H1 (cell line): ENCODE measurements at regions not wholly inside any gene's neighbourhood (a gene's known extent, or its start where the extent isn't known, plus 50 kb on each side); places are given as distances from the start of the nearest gene placed in this dataset.

Experiments
- CTCF ChIA-PET: fragments of 300-600 bp; sonication (Branson Sonifier 250); formaldehyde crosslinking; loops from one replicate; lab custom pipeline; 2021; ENCODE audit not compliant: partially characterized antibody; lab: Charles Lee
- POLR2A ChIA-PET: fragments of 300-600 bp; sonication (Branson Sonifier 250); formaldehyde crosslinking; loops from one replicate; lab custom pipeline; 2021; ENCODE audit warnings: inconsistent platforms; ENCODE audit not compliant: partially characterized antibody; lab: Charles Lee
- DNase-seq, 2 experiments: peaks; one replicate each; pipeline versions ENCODE4 v3.0.0 to v3.0.0-alpha.2; 2010 to 2022; ENCODE audit warnings: low spot score in 2 of 2, low read depth in 1 of 2, mixed read lengths in 1 of 2
- FAIRE-seq: peaks from 2 replicates; lab custom pipeline; 2011; peaks lifted over from hg19 to GRCh38; lab: Jason Lieb, UNC
- H2AFZ ChIP-seq: 2 replicates; pipeline ENCODE4 v1.8.1; 2012; ENCODE audit warnings: low read length, inconsistent platforms
- H2AK5ac ChIP-seq: 2 replicates; pipeline ENCODE4 v1.6.1; 2013; ENCODE audit warnings: low read depth, low read length
- H2BK120ac ChIP-seq: replicated peaks from 2 replicates; pipeline ENCODE3; 2013; ENCODE audit warnings: low read depth, low read length, inconsistent platforms
- H2BK12ac ChIP-seq: 2 replicates; pipeline ENCODE4 v1.6.1; 2013; ENCODE audit warnings: low read depth, low read length
- H2BK15ac ChIP-seq: 2 replicates; pipeline ENCODE4 v1.6.1; 2013; ENCODE audit warnings: low read length
- H2BK20ac ChIP-seq: 2 replicates; pipeline ENCODE4 v1.6.1; 2013; ENCODE audit warnings: low read length
- H2BK5ac ChIP-seq: 2 replicates; pipeline ENCODE4 v1.6.1; 2013; ENCODE audit warnings: low read depth, low read length
- H3K14ac ChIP-seq: 2 replicates; pipeline ENCODE4 v1.6.1; 2013; ENCODE audit warnings: inconsistent platforms; ENCODE audit not compliant: insufficient read length
- H3K18ac ChIP-seq: 2 replicates; pipeline ENCODE4 v1.6.1; 2013; ENCODE audit warnings: low read length; ENCODE audit errors: extremely low read depth
- H3K23ac ChIP-seq: 2 replicates; pipeline ENCODE4 v1.6.1; 2013; ENCODE audit warnings: inconsistent platforms; ENCODE audit not compliant: insufficient read length
- H3K23me2 ChIP-seq: 2 replicates; pipeline ENCODE4 v1.6.1; 2013; ENCODE audit warnings: low read depth, low read length
- H3K27ac ChIP-seq: 2 replicates; pipeline ENCODE4 v1.6.1; 2011; ENCODE audit warnings: low read depth, low read length, inconsistent platforms
- H3K27me3 ChIP-seq, 4 experiments: replicated peaks in 1 of 4; 1 replicate in 1 of 4; 2 replicates in 3 of 4; pipeline versions ENCODE4 v1.6.1 to v1.8.1; 2011 to 2013; ENCODE audit warnings: low read length in 3 of 4, mild to moderate bottlenecking in 3 of 4, inconsistent platforms in 2 of 4, mixed read lengths in 2 of 4, moderate library complexity in 1 of 4; ENCODE audit not compliant: control insufficient read depth in 3 of 4, insufficient read depth in 3 of 4; ENCODE audit errors: extremely low read depth in 1 of 4
- H3K36me3 ChIP-seq, 4 experiments: 2 replicates each; pipeline versions ENCODE4 v1.6.1 to v1.8.1; 2011 to 2013; ENCODE audit warnings: mild to moderate bottlenecking in 4 of 4, low read length in 3 of 4, moderate library complexity in 2 of 4, control low read depth in 1 of 4, inconsistent platforms in 1 of 4; ENCODE audit not compliant: insufficient read depth in 4 of 4, control insufficient read depth in 2 of 4
- H3K4ac ChIP-seq: replicated peaks from 2 replicates; pipeline ENCODE3; 2013; ENCODE audit warnings: low read length, low read depth, mixed read lengths, inconsistent platforms; ENCODE audit not compliant: insufficient read length
- H3K4me1 ChIP-seq, 4 experiments: replicated peaks in 1 of 4; 1 replicate in 1 of 4; 2 replicates in 3 of 4; pipeline versions ENCODE4 v1.6.1 to v1.8.1; 2011 to 2013; ENCODE audit warnings: low read length in 3 of 4, inconsistent platforms in 2 of 4, mixed read lengths in 1 of 4; ENCODE audit not compliant: insufficient read depth in 4 of 4, control insufficient read depth in 3 of 4
- H3K4me2 ChIP-seq, 2 experiments: 2 replicates each; pipeline versions ENCODE4 v1.6.1 to v1.8.1; 2011 to 2013; ENCODE audit warnings: low read depth in 2 of 2, low read length in 2 of 2, control low read depth in 1 of 2, inconsistent platforms in 1 of 2, mild to moderate bottlenecking in 1 of 2; ENCODE audit not compliant: insufficient read depth in 1 of 2
- H3K4me3 ChIP-seq, 4 experiments: fragments of 200-600, 300-600 bp in 1 of 4; sonication (generic), shearing (Covaris generic), sonication (Bioruptor Twin) in 1 of 4; 2 replicates each; pipeline versions ENCODE4 v1.5.1 to v1.8.1; 2011 to 2016; ENCODE audit warnings: low read length in 4 of 4, low read depth in 3 of 4, control low read depth in 2 of 4, inconsistent platforms in 2 of 4, mild to moderate bottlenecking in 2 of 4, mixed read lengths in 1 of 4, moderate library complexity in 1 of 4; ENCODE audit not compliant: insufficient read depth in 2 of 4; ENCODE audit errors: extremely low read depth in 1 of 4
- H3K56ac ChIP-seq: replicated peaks from 2 replicates; pipeline ENCODE3; 2013; ENCODE audit warnings: low read depth, mild to moderate bottlenecking, mixed read lengths, low read length, inconsistent platforms; ENCODE audit not compliant: insufficient read length
- H3K79me1 ChIP-seq: 2 replicates; pipeline ENCODE4 v1.6.1; 2013; ENCODE audit warnings: low read depth, low read length, control low read depth
- H3K79me2 ChIP-seq, 2 experiments: 2 replicates each; pipeline versions ENCODE4 v1.6.1 to v1.8.1; 2012 to 2013; ENCODE audit warnings: low read length in 2 of 2, mild to moderate bottlenecking in 2 of 2, inconsistent platforms in 1 of 2; ENCODE audit not compliant: insufficient read depth in 2 of 2, control insufficient read depth in 1 of 2
- H3K9ac ChIP-seq, 4 experiments: replicated peaks in 1 of 4; 1 replicate in 1 of 4; 2 replicates in 3 of 4; pipeline versions ENCODE4 v1.6.1 to v1.8.1; 2011 to 2013; ENCODE audit warnings: low read depth in 3 of 4, low read length in 3 of 4, control low read depth in 2 of 4, mild to moderate bottlenecking in 2 of 4, moderate library complexity in 2 of 4, inconsistent platforms in 1 of 4; ENCODE audit errors: extremely low read depth in 1 of 4
- H3K9me3 ChIP-seq, 2 experiments: 2 replicates each; pipeline versions ENCODE4 v1.6.1 to v1.8.1; 2012 to 2013; ENCODE audit warnings: mild to moderate bottlenecking in 2 of 2, moderate library complexity in 2 of 2, control low read depth in 1 of 2, inconsistent platforms in 1 of 2, low read depth in 1 of 2, low read length in 1 of 2, mixed read lengths in 1 of 2; ENCODE audit not compliant: insufficient read depth in 2 of 2
- H4K20me1 ChIP-seq, 2 experiments: replicated peaks in 1 of 2; 2 replicates each; pipeline versions ENCODE3 to v1.8.1; 2011 to 2013; ENCODE audit warnings: inconsistent platforms in 2 of 2, low read length in 2 of 2, mild to moderate bottlenecking in 1 of 2; ENCODE audit not compliant: insufficient read depth in 2 of 2, control insufficient read depth in 1 of 2
- H4K5ac ChIP-seq: 2 replicates; pipeline ENCODE4 v1.6.1; 2013; ENCODE audit warnings: low read length, low read depth, mixed read lengths, inconsistent platforms; ENCODE audit not compliant: insufficient read length
- H4K8ac ChIP-seq: 2 replicates; pipeline ENCODE4 v1.8.0; 2013; ENCODE audit warnings: mild to moderate bottlenecking, moderate library complexity, low read length, inconsistent platforms; ENCODE audit not compliant: insufficient read depth; ENCODE audit errors: extremely low read depth
- H4K91ac ChIP-seq: replicated peaks from 2 replicates; pipeline ENCODE3; 2013; ENCODE audit warnings: low read length, mixed read lengths, inconsistent platforms; ENCODE audit not compliant: insufficient read length
- ATF2 ChIP-seq: IDR thresholded peaks from 2 replicates; pipeline ENCODE4 v1.6.1; 2012; ENCODE audit warnings: low read length, inconsistent platforms
- CBX5 ChIP-seq: fragments of 300-800, 300-1000 bp; sonication (generic); IDR thresholded peaks from 2 replicates; pipeline ENCODE4 v1.7.1; 2016; ENCODE audit warnings: antibody characterized with exemption, low read length, low read depth
- CHD1 ChIP-seq: IDR thresholded peaks from 2 replicates; pipeline ENCODE4 v1.6.1; 2012; ENCODE audit warnings: low read depth, low read length, improper control_type of control experiment
- CHD2 ChIP-seq: IDR thresholded peaks from 2 replicates; pipeline ENCODE4 v1.6.1; 2012; ENCODE audit warnings: low read length, improper control_type of control experiment
- HDAC6 ChIP-seq: IDR thresholded peaks from one replicate; pipeline ENCODE4 v1.7.1; 2012; ENCODE audit warnings: low read depth, mild to moderate bottlenecking, inconsistent platforms, low read length, moderate library complexity
- MAFK ChIP-seq: IDR thresholded peaks from 2 replicates; pipeline ENCODE4 v1.6.1; 2012; ENCODE audit warnings: low read depth, mild to moderate bottlenecking, improper control_type of control experiment, low read length
- RAD21 ChIP-seq, 2 experiments: IDR thresholded peaks in 1 of 2; conservative IDR thresholded peaks in 1 of 2; 2 replicates each; pipeline ENCODE4 v1.6.1; 2011; ENCODE audit warnings: low read depth in 2 of 2, low read length in 2 of 2, improper control_type of control experiment in 1 of 2, inconsistent platforms in 1 of 2, mild to moderate bottlenecking in 1 of 2, moderate library complexity in 1 of 2
- RNF2 ChIP-seq: fragments of 200-900, 300-1000 bp; sonication (generic); IDR thresholded peaks from 2 replicates; pipeline ENCODE4 v1.7.1; 2016; ENCODE audit warnings: borderline replicate concordance, low read depth, mild to moderate bottlenecking, antibody characterized with exemption, low read length; ENCODE audit not compliant: poor library complexity, severe bottlenecking; ENCODE audit errors: missing control alignments
- SP4 ChIP-seq: IDR thresholded peaks from 2 replicates; pipeline ENCODE4 v1.6.1; 2012; ENCODE audit warnings: low read length, inconsistent platforms
- TCF12 ChIP-seq: IDR thresholded peaks from 2 replicates; pipeline ENCODE4 v1.6.1; 2011; ENCODE audit warnings: low read depth, mild to moderate bottlenecking, low read length
- TF ChIP-seq, protein P1 (sequence below), 3 experiments: IDR thresholded peaks; 1 replicate in 2 of 3; 2 replicates in 1 of 3; pipeline versions ENCODE4 v1.5.1 to v1.6.1; 2011; ENCODE audit warnings: low read length in 3 of 3, mild to moderate bottlenecking in 3 of 3, inconsistent platforms in 2 of 3, low read depth in 1 of 3, moderate library complexity in 1 of 3; ENCODE audit not compliant: insufficient read depth in 1 of 3; ENCODE audit errors: control extremely low read depth in 1 of 3

DNA sequence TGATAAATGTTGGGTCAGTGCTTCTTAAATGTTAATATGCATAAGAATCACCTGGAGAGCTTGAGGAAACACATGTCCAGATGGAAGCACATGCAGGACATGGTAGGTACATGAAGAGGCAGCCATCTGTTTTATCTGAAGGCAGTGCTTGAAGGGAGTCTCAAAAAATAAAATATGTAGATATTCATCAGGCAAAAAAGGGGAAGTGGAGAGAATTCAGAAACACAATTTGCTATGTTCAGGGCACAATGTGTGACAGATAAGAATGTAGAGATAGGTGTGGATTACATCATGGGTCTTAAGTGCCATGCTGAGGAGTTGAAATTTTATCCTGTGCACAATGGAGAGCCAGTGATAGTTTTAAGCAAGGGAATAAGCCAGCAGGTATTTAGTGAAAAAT lies 59.6 kb upstream of the CASK start:
- no peak overlapping the region for H3K4me3 ChIP-seq
- H2BK12ac ChIP-seq = no peak overlapping the region
- no peak overlapping the region for H3K4ac ChIP-seq
- H2BK120ac ChIP-seq = no peak overlapping the region
- FAIRE-seq = no peak
- ChIA-PET POLR2A (no interaction called here), CTCF (no interaction called here)
- no peak overlapping the region for H3K23ac ChIP-seq
- DNase-seq = no peak
- H4K91ac ChIP-seq = no peak overlapping the region
- H3K4me1 ChIP-seq = no peaks in the 10 kb centered on the region
- no peaks in the 10 kb centered on the region for H3K36me3 ChIP-seq
- H2BK5ac ChIP-seq = no peak overlapping the region
- H4K8ac ChIP-seq = no peak overlapping the region
- no peak overlapping the region for H3K14ac ChIP-seq
- H3K56ac ChIP-seq = no peak overlapping the region
- H3K79me1 ChIP-seq = no peaks in the 10 kb centered on the region
- H3K79me2 ChIP-seq = no peaks in the 10 kb centered on the region
- H2AK5ac ChIP-seq = no peak overlapping the region
- no peak overlapping the region for H3K18ac ChIP-seq
- no peak overlapping the region for H2BK15ac ChIP-seq
- H3K9me3 ChIP-seq = no peaks in the 10 kb centered on the region
- no peak overlapping the region for H3K4me2 ChIP-seq
- H3K23me2 ChIP-seq = no peaks in the 10 kb centered on the region
- no peak overlapping the region for H2AFZ ChIP-seq
- H3K27me3 ChIP-seq = no peaks in the 10 kb centered on the region
- no peak overlapping the region for H3K27ac ChIP-seq
- H4K5ac ChIP-seq = no peak overlapping the region
- no peak overlapping the region for H2BK20ac ChIP-seq
- H3K9ac ChIP-seq = no peak overlapping the region
- no peaks in the 10 kb centered on the region for H4K20me1 ChIP-seq
- TF ChIP-seq MAFK (no peak), TCF12 (no peak), RNF2 (no peak), CBX5 (no peak), RAD21 (IDR thresholded peaks at IDR 0.05 in 1 of 2, conservative IDR thresholded peaks at IDR 0.05 in 1 of 2; ENCODE audit: low read depth in 2 of 2, low read length in 2 of 2) (no peak), HDAC6 (no peak), ATF2 (no peak), SP4 (no peak), CHD1 (no peak), CHD2 (no peak)
- TF ChIP-seq, protein P1, sequence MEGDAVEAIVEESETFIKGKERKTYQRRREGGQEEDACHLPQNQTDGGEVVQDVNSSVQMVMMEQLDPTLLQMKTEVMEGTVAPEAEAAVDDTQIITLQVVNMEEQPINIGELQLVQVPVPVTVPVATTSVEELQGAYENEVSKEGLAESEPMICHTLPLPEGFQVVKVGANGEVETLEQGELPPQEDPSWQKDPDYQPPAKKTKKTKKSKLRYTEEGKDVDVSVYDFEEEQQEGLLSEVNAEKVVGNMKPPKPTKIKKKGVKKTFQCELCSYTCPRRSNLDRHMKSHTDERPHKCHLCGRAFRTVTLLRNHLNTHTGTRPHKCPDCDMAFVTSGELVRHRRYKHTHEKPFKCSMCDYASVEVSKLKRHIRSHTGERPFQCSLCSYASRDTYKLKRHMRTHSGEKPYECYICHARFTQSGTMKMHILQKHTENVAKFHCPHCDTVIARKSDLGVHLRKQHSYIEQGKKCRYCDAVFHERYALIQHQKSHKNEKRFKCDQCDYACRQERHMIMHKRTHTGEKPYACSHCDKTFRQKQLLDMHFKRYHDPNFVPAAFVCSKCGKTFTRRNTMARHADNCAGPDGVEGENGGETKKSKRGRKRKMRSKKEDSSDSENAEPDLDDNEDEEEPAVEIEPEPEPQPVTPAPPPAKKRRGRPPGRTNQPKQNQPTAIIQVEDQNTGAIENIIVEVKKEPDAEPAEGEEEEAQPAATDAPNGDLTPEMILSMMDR (IDR thresholded peaks at IDR 0.05; ENCODE audit: control extremely low read depth in 1 of 3, insufficient read depth in 1 of 3, low read depth in 1 of 3, low read length in 3 of 3) = no peak
